Panc1 (cell line): ENCODE measurements at regions not wholly inside any gene's neighbourhood (a gene's known extent, or its start where the extent isn't known, plus 50 kb on each side); places are given as distances from the start of the nearest gene placed in this dataset.

ENCODE experiments used
- POLR2AphosphoS5 ChIP-seq: IDR thresholded peaks from 2 replicates; pipeline ENCODE4 v1.6.1; 2012; ENCODE audit warnings: mild to moderate bottlenecking, low read depth, low read length, moderate library complexity
- TCF7L2 ChIP-seq: IDR thresholded peaks from 2 replicates; pipeline ENCODE4 v1.6.1; 2011; ENCODE audit warnings: mild to moderate bottlenecking, low read depth, low read length, inconsistent platforms
- TF ChIP-seq, protein P1 (sequence below): fragments of 450-650 bp; IDR thresholded peaks from 2 replicates; pipeline ENCODE4 v1.5.1; 2017; ENCODE audit warnings: mild to moderate bottlenecking

DNA sequence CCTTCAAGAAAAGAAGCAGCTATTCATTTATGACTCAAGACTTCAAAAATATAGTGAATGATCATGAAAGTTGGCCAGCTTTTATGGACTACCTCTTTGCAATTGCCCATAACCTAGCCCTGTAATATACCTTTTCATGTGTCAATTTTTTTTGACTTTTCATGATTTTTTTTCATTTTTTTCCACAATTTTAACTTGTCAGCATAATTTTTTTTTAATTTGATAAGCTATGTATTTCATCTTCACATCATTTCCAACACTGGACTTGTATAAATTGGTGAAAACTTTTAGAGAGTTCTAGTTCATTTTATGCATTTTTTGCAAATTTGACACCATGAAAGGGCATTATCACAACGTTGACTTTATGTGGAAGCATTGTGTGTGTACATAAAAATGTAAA, 220.8 kb upstream of the NFE2L3 start:
- TF ChIP-seq, protein P1, sequence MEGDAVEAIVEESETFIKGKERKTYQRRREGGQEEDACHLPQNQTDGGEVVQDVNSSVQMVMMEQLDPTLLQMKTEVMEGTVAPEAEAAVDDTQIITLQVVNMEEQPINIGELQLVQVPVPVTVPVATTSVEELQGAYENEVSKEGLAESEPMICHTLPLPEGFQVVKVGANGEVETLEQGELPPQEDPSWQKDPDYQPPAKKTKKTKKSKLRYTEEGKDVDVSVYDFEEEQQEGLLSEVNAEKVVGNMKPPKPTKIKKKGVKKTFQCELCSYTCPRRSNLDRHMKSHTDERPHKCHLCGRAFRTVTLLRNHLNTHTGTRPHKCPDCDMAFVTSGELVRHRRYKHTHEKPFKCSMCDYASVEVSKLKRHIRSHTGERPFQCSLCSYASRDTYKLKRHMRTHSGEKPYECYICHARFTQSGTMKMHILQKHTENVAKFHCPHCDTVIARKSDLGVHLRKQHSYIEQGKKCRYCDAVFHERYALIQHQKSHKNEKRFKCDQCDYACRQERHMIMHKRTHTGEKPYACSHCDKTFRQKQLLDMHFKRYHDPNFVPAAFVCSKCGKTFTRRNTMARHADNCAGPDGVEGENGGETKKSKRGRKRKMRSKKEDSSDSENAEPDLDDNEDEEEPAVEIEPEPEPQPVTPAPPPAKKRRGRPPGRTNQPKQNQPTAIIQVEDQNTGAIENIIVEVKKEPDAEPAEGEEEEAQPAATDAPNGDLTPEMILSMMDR: no peak
- TF ChIP-seq TCF7L2 (no peak), POLR2AphosphoS5 (no peak)
